ENCODE measurements at regions not wholly inside any gene's neighbourhood (a gene's known extent, or its start where the extent isn't known, plus 50 kb on each side); places are given as distances from the start of the nearest gene placed in this dataset.
"Not testable (repeated sequence)": the region's sequence is repeated elsewhere in the genome, so short reads cannot be mapped to it uniquely, and the experiment has no call there.

DNA sequence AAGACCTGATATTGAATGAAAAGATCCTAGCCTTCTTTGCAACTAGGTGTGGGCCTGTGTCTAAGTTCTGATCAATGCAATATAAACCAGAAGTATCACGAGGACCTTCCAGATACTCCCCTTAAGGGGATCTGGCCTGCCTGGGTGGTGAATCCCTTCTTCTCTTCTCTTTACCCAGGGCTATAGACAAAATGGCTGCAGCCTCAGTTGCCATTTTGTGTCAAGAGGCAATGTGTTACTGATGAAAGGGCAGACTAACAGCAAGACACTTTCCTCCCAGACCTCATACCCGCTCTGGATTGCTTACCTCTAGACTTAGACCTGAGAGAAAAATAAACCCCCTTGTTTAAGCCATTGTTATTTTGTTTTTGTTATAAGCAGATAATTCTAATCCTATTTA lies 84.5 kb upstream of the CHD6 start:
- Histone ChIP-seq H3K9ac (ENCODE audit: control insufficient read depth, extremely low read depth, insufficient read depth, low read length) (no peak overlapping the region), H2AFZ (ENCODE audit: control insufficient read depth, low read length) (no peak overlapping the region), H3K4me3 (ENCODE audit: control insufficient read depth in 2 of 3, extremely low read depth in 1 of 3, insufficient read depth in 2 of 3, low read depth in 1 of 3, low read length in 3 of 3) (no peak overlapping the region), H3K4me1 (ENCODE audit: control insufficient read depth, extremely low read depth, insufficient read depth, low read length) (no peaks in the 10 kb centered on the region), H4K20me1 (ENCODE audit: control insufficient read depth, extremely low read depth, insufficient read depth, low read length) (no peaks in the 10 kb centered on the region), H3K27me3 (ENCODE audit: control insufficient read depth, extremely low read depth, insufficient read depth, low read length) (no peaks in the 10 kb centered on the region), H3K4me2 (ENCODE audit: control insufficient read depth, extremely low read depth, insufficient read depth, low read depth, low read length) (no peak overlapping the region), H3K9me1 (ENCODE audit: control insufficient read depth, extremely low read depth, insufficient read depth, low read length) (no peaks in the 10 kb centered on the region), H3K36me3 (ENCODE audit: control insufficient read depth in 2 of 2, extremely low read depth in 1 of 2, insufficient read depth in 2 of 2, low read length in 2 of 2) (no peaks in the 10 kb centered on the region), H3K27ac (ENCODE audit: control insufficient read depth, insufficient read depth, low read length) (no peak overlapping the region), H3K9me3 (ENCODE audit: control insufficient read depth, low read depth, low read length) (no peaks in the 10 kb centered on the region), H3K79me2 (ENCODE audit: control insufficient read depth, insufficient read depth, low read length) (no peaks in the 10 kb centered on the region)
- dilution Hi-C loops (cut with MboI; ENCODE audit: extremely low pct_ligation_motif_present, low sequenced_read_pairs), result no loop called here
- DNase-seq (ENCODE audit: low read depth, low spot score) (no peak), FAIRE-seq (no peak)
- TF ChIP-seq CTCF (optimal IDR thresholded peaks at IDR 0.05 in 1 of 3, IDR thresholded peaks at IDR 0.05 in 1 of 3, conservative IDR thresholded peaks at IDR 0.05 in 1 of 3; ENCODE audit: extremely low read depth in 1 of 3, insufficient read depth in 2 of 3, low read length in 3 of 3) (no peak), EZH2 (IDR thresholded peaks at IDR 0.05; ENCODE audit: low read length) (no peak)

DNA sequence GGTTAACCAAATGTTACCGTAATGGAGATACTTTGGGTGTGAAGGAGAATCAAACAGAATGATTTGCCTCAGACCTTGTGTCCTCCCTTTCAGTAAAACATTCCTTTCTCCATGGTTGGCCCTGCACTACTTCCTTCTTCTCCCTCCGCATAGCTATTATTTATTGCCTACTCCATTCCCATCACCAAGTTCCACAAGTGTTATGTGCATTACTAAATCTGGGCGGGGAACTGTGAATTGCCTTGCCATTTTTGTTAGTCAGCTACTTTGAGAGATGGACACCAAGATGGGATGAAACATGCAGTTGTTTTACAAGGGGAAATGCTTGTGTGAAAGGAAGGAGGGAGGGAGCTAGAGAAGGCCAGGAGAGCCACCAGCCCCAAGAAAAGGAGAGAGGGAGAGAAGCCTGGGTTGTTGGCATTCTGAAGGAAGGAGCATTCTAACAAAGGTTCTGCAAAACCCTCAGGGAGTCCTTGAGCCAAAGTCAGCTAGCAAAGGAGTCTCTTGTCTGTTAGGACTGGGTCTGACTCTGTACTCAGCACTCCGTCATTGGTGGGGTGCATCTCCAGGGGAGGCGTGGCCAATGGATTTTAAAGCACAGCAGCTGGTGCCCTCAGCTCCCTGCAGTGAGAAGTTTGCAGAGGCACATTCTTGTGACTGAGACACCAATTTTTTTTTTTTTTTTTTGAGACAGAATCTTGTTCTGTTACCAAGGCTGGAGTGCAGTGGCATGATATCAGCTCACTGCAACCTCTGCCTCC lies 83.6 kb upstream of the CHD6 start:
- H3K4me1 ChIP-seq (ENCODE audit: control insufficient read depth, extremely low read depth, insufficient read depth, low read length), result no peaks in the 10 kb centered on the region
- no peaks in the 10 kb centered on the region for H3K27me3 ChIP-seq (ENCODE audit: control insufficient read depth, extremely low read depth, insufficient read depth, low read length)
- no peaks in the 10 kb centered on the region for H3K9me1 ChIP-seq (ENCODE audit: control insufficient read depth, extremely low read depth, insufficient read depth, low read length)
- H3K36me3 ChIP-seq (ENCODE audit: control insufficient read depth in 2 of 2, extremely low read depth in 1 of 2, insufficient read depth in 2 of 2, low read length in 2 of 2), result no peaks in the 10 kb centered on the region
- no peak overlapping the region for H3K9ac ChIP-seq (ENCODE audit: control insufficient read depth, extremely low read depth, insufficient read depth, low read length)
- no peak overlapping the region for H3K4me3 ChIP-seq (ENCODE audit: control insufficient read depth in 2 of 3, extremely low read depth in 1 of 3, insufficient read depth in 2 of 3, low read depth in 1 of 3, low read length in 3 of 3)
- no peak overlapping the region for H3K27ac ChIP-seq (ENCODE audit: control insufficient read depth, insufficient read depth, low read length)
- H3K9me3 ChIP-seq (ENCODE audit: control insufficient read depth, low read depth, low read length), result no peaks in the 10 kb centered on the region
- no peaks in the 10 kb centered on the region for H4K20me1 ChIP-seq (ENCODE audit: control insufficient read depth, extremely low read depth, insufficient read depth, low read length)
- dilution Hi-C loops (cut with MboI; ENCODE audit: extremely low pct_ligation_motif_present, low sequenced_read_pairs), result no loop called here
- no peak overlapping the region for H2AFZ ChIP-seq (ENCODE audit: control insufficient read depth, low read length)
- DNase-seq (ENCODE audit: low read depth, low spot score) (no peak), FAIRE-seq (no peak)
- no peak for TF ChIP-seq EZH2 (IDR thresholded peaks at IDR 0.05; ENCODE audit: low read length)
- no peak for TF ChIP-seq CTCF (optimal IDR thresholded peaks at IDR 0.05 in 1 of 3, IDR thresholded peaks at IDR 0.05 in 1 of 3, conservative IDR thresholded peaks at IDR 0.05 in 1 of 3; ENCODE audit: extremely low read depth in 1 of 3, insufficient read depth in 2 of 3, low read length in 3 of 3)
- H3K79me2 ChIP-seq (ENCODE audit: control insufficient read depth, insufficient read depth, low read length), result no peaks in the 10 kb centered on the region
- no peak overlapping the region for H3K4me2 ChIP-seq (ENCODE audit: control insufficient read depth, extremely low read depth, insufficient read depth, low read depth, low read length)

DNA sequence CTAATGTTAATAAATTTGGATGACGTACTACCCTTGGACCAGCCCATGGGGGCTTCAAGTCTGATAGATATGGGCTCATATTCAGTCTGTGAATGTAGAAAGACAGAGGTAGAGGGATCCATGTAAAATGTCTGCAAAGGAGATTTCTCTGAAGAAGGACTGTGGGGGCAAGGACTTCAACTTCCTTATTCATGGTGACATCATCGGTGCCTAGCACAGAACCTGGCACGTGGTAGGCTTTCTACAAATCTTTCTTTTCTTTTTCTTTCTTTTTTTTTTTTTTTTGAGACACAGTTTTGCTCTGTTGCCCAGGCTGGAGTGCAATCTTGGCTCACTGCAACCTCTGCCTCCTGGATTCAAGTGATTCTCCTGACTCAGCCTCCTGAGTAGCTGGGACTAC lies 81.5 kb upstream of the CHD6 start:
- H3K79me2 ChIP-seq (ENCODE audit: control insufficient read depth, insufficient read depth, low read length); H3K9me1 ChIP-seq (ENCODE audit: control insufficient read depth, extremely low read depth, insufficient read depth, low read length); H3K9me3 ChIP-seq (ENCODE audit: control insufficient read depth, low read depth, low read length); DNase-seq (ENCODE audit: low read depth, low spot score); H3K4me1 ChIP-seq (ENCODE audit: control insufficient read depth, extremely low read depth, insufficient read depth, low read length); dilution Hi-C loops (cut with MboI; ENCODE audit: extremely low pct_ligation_motif_present, low sequenced_read_pairs); H3K4me3 ChIP-seq (ENCODE audit: control insufficient read depth in 2 of 3, extremely low read depth in 1 of 3, insufficient read depth in 2 of 3, low read depth in 1 of 3, low read length in 3 of 3); H3K27me3 ChIP-seq (ENCODE audit: control insufficient read depth, extremely low read depth, insufficient read depth, low read length); H3K4me2 ChIP-seq (ENCODE audit: control insufficient read depth, extremely low read depth, insufficient read depth, low read depth, low read length); H3K9ac ChIP-seq (ENCODE audit: control insufficient read depth, extremely low read depth, insufficient read depth, low read length); H2AFZ ChIP-seq (ENCODE audit: control insufficient read depth, low read length); H3K27ac ChIP-seq (ENCODE audit: control insufficient read depth, insufficient read depth, low read length); H4K20me1 ChIP-seq (ENCODE audit: control insufficient read depth, extremely low read depth, insufficient read depth, low read length); FAIRE-seq; H3K36me3 ChIP-seq (ENCODE audit: control insufficient read depth in 2 of 2, extremely low read depth in 1 of 2, insufficient read depth in 2 of 2, low read length in 2 of 2): not testable (repeated sequence)
